ENCODE measurements at regions not wholly inside any gene's neighbourhood (a gene's known extent, or its start where the extent isn't known, plus 50 kb on each side); places are given as distances from the start of the nearest gene placed in this dataset.
"Not testable (repeated sequence)": the region's sequence is repeated elsewhere in the genome, so short reads cannot be mapped to it uniquely, and the experiment has no call there.

GRCh38 chr21:9013502-9014242, 1507.7 kb upstream of the TPTE start:
- not testable (repeated sequence) for TF ChIP-seq CTCF, POLR2A (IDR thresholded peaks at IDR 0.05)

Data from esophagus squamous epithelium (tissue), 4 donors.